Mammary epithelial cell (primary cell): ENCODE measurements at regions not wholly inside any gene's neighbourhood (a gene's known extent, or its start where the extent isn't known, plus 50 kb on each side); places are given as distances from the start of the nearest gene placed in this dataset.

ENCODE experiments used
- EZH2 ChIP-seq: IDR thresholded peaks from 2 replicates; pipeline ENCODE4 v1.6.1; 2012; ENCODE audit warnings: low read length, inconsistent platforms, borderline replicate concordance
- TF ChIP-seq, protein P1 (sequence below), 2 donors: IDR thresholded peaks in 1 of 2; conservative IDR thresholded peaks in 1 of 2; 2 replicates each; pipeline ENCODE4 v1.5.1; 2011 to 2012; ENCODE audit warnings: inconsistent platforms in 2 of 2, low read length in 2 of 2, mild to moderate bottlenecking in 2 of 2, control low read depth in 1 of 2, low read depth in 1 of 2; ENCODE audit not compliant: insufficient read depth in 1 of 2; ENCODE audit errors: extremely low read depth in 1 of 2

- TF ChIP-seq, protein P1, sequence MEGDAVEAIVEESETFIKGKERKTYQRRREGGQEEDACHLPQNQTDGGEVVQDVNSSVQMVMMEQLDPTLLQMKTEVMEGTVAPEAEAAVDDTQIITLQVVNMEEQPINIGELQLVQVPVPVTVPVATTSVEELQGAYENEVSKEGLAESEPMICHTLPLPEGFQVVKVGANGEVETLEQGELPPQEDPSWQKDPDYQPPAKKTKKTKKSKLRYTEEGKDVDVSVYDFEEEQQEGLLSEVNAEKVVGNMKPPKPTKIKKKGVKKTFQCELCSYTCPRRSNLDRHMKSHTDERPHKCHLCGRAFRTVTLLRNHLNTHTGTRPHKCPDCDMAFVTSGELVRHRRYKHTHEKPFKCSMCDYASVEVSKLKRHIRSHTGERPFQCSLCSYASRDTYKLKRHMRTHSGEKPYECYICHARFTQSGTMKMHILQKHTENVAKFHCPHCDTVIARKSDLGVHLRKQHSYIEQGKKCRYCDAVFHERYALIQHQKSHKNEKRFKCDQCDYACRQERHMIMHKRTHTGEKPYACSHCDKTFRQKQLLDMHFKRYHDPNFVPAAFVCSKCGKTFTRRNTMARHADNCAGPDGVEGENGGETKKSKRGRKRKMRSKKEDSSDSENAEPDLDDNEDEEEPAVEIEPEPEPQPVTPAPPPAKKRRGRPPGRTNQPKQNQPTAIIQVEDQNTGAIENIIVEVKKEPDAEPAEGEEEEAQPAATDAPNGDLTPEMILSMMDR (conservative IDR thresholded peaks at IDR 0.05 in 1 of 2, IDR thresholded peaks at IDR 0.05 in 1 of 2; ENCODE audit: extremely low read depth in 1 of 2, insufficient read depth in 1 of 2, low read depth in 1 of 2, low read length in 2 of 2) = no peak
- TF ChIP-seq EZH2 = no peak
Measured at GRCh38 chr4:45345558-45345957, 619.2 kb upstream of the GNPDA2 start.
